Right lobe of liver (tissue), 4 donors: ENCODE measurements at regions not wholly inside any gene's neighbourhood (a gene's known extent, or its start where the extent isn't known, plus 50 kb on each side); places are given as distances from the start of the nearest gene placed in this dataset.

Experiments used
- POLR2A ChIP-seq: fragments of 450-650 bp; IDR thresholded peaks from one replicate; pipeline ENCODE4 v1.6.1; 2017; ENCODE audit warnings: antibody characterized with exemption, mild to moderate bottlenecking
- TF ChIP-seq, protein P1 (sequence below), 4 donors: fragments of 200-600 bp in 3 of 4; fragments of 450-650 bp in 1 of 4; IDR thresholded peaks; one replicate each; pipeline versions ENCODE4 v1.5.1 to v1.8.0; 2016 to 2022; ENCODE audit warnings: antibody characterized with exemption in 4 of 4, mild to moderate bottlenecking in 2 of 4
- donor health status: DM: no; HTN: no; CAD: no.
- donor health status: DM: no; HTN: no; CAD: no.
- donor health status: DM: no; HTN: yes; CAD: no.

DNA sequence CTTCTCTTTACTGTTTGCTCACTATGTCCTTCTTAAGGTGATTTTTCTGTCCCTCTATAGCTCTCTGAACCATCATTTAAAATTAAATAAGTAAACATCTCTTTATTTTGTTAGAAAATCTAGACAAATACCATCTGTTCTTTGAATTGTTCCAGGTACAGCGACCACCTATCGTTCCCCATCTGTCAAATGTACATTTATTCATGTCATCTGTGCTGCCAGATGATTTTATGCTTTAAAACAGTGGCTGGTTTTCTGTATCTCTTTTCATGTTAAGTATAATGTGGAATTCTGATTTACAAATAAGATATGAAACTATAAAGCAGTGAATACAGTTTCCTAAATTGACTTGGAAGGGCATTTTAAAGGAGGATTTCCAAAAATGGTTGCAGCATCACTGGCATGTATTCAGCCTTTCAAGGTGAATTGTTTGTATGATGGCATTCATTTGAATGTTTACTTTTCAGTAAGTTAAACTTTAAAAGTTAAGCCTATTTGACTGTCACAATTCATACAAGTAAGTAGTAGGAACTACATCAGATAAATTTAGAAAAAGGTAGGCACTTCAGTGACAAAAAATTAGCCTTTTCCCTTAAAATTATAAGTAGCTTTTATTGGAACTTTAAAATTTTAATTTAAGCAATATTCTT, 92.6 kb upstream of the CLVS2 start:
- TF ChIP-seq, protein P1, sequence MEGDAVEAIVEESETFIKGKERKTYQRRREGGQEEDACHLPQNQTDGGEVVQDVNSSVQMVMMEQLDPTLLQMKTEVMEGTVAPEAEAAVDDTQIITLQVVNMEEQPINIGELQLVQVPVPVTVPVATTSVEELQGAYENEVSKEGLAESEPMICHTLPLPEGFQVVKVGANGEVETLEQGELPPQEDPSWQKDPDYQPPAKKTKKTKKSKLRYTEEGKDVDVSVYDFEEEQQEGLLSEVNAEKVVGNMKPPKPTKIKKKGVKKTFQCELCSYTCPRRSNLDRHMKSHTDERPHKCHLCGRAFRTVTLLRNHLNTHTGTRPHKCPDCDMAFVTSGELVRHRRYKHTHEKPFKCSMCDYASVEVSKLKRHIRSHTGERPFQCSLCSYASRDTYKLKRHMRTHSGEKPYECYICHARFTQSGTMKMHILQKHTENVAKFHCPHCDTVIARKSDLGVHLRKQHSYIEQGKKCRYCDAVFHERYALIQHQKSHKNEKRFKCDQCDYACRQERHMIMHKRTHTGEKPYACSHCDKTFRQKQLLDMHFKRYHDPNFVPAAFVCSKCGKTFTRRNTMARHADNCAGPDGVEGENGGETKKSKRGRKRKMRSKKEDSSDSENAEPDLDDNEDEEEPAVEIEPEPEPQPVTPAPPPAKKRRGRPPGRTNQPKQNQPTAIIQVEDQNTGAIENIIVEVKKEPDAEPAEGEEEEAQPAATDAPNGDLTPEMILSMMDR (IDR thresholded peaks at IDR 0.05), result no peak
- no peak for TF ChIP-seq POLR2A
